HEK293 (cell line): ENCODE measurements at regions not wholly inside any gene's neighbourhood (a gene's known extent, or its start where the extent isn't known, plus 50 kb on each side); places are given as distances from the start of the nearest gene placed in this dataset.

ENCODE experiments used
- CTCF ChIA-PET: fragments of 350-600 bp; formaldehyde crosslinking; extraction: SDS; loops from one replicate; lab custom pipeline; 2021; ENCODE audit warnings: antibody characterized with exemption; lab: Yijun Ruan, JAX
- POLR2A ChIA-PET: fragments of 300-600 bp; formaldehyde crosslinking; extraction: SDS; loops from one replicate; lab custom pipeline; 2020; ENCODE audit warnings: antibody characterized with exemption, inconsistent platforms; lab: Yijun Ruan, JAX
- H3K27ac ChIP-seq: fragments of 200-500 bp; sonication (Bioruptor generic); 2 replicates; pipeline ENCODE4 v1.5.1; 2014; ENCODE audit warnings: low read depth, low read length, control low read depth, inconsistent platforms; ENCODE audit errors: extremely low read depth
- H3K36me3 ChIP-seq, 2 experiments: fragments of 200-500 bp in 1 of 2; sonication (Bioruptor generic) in 1 of 2; 1 replicate in 1 of 2; 2 replicates in 1 of 2; pipeline ENCODE4 v1.5.1; 2014 to 2017; ENCODE audit warnings: inconsistent platforms in 2 of 2, low read length in 2 of 2; ENCODE audit not compliant: control insufficient read depth in 2 of 2, insufficient read depth in 1 of 2
- H3K4me1 ChIP-seq: fragments of 200-500 bp; sonication (Bioruptor generic); 2 replicates; pipeline ENCODE4 v1.5.1; 2014; ENCODE audit warnings: mild to moderate bottlenecking, low read length, inconsistent platforms; ENCODE audit not compliant: control insufficient read depth, insufficient read depth
- H3K4me3 ChIP-seq: 2 replicates; pipeline ENCODE4 v1.5.1; 2011; ENCODE audit warnings: low read depth, mild to moderate bottlenecking, control low read depth, low read length, moderate library complexity
- H3K9me3 ChIP-seq: fragments of 200-500 bp; sonication (Bioruptor generic); 2 replicates; pipeline ENCODE4 v1.5.1; 2014; ENCODE audit warnings: low read depth, low read length, inconsistent platforms; ENCODE audit not compliant: control insufficient read depth, insufficient read depth
- ATF2 ChIP-seq: fragments of 450-650 bp; formaldehyde crosslinking; IDR thresholded peaks from 2 replicates; pipeline ENCODE4 v1.5.1; 2016; ENCODE audit warnings: missing biosample characterization, missing genetic modification characterization, low read depth
- INSM2 ChIP-seq: fragments of 450-650 bp; formaldehyde crosslinking; IDR thresholded peaks from 2 replicates; pipeline ENCODE4 v1.5.1; 2016; ENCODE audit warnings: missing biosample characterization, missing genetic modification characterization
- KLF10 ChIP-seq: fragments of 450-650 bp; IDR thresholded peaks from 2 replicates; pipeline ENCODE4 v1.5.1; 2018; ENCODE audit warnings: missing biosample characterization, mild to moderate bottlenecking, missing genetic modification characterization
- KLF17 ChIP-seq: fragments of 450-650 bp; formaldehyde crosslinking; IDR thresholded peaks from 2 replicates; pipeline ENCODE4 v1.5.1; 2016; ENCODE audit warnings: missing biosample characterization, missing genetic modification characterization
- MEIS1 ChIP-seq: sonication (generic); formaldehyde crosslinking; IDR thresholded peaks from 2 replicates; pipeline ENCODE4 v1.8.1; 2022; ENCODE audit warnings: missing genetic modification reagents, mild to moderate bottlenecking, borderline replicate concordance
- REPIN1 ChIP-seq: fragments of 450-650 bp; formaldehyde crosslinking; IDR thresholded peaks from 2 replicates; pipeline ENCODE4 v1.5.1; 2017; ENCODE audit warnings: missing biosample characterization, missing genetic modification characterization, low read depth
- SALL2 ChIP-seq: fragments of 450-650 bp; formaldehyde crosslinking; IDR thresholded peaks from 2 replicates; pipeline ENCODE4 v1.5.0; 2017; ENCODE audit warnings: missing biosample characterization, mild to moderate bottlenecking, missing genetic modification characterization, borderline replicate concordance
- SP2 ChIP-seq: fragments of 450-650 bp; formaldehyde crosslinking; IDR thresholded peaks from 2 replicates; pipeline ENCODE4 v1.5.1; 2016; ENCODE audit warnings: missing biosample characterization, missing genetic modification characterization
- TCF7L2 ChIP-seq: IDR thresholded peaks from 2 replicates; pipeline ENCODE4 v1.6.1; 2011; ENCODE audit warnings: low read depth, mild to moderate bottlenecking, inconsistent platforms, low read length, moderate library complexity, borderline replicate concordance
- ZBTB10 ChIP-seq: fragments of 450-650 bp; formaldehyde crosslinking; IDR thresholded peaks from 2 replicates; pipeline ENCODE4 v1.5.1; 2016; ENCODE audit warnings: missing biosample characterization, missing genetic modification characterization
- ZEB2 ChIP-seq: fragments of 450-650 bp; formaldehyde crosslinking; IDR thresholded peaks from 2 replicates; pipeline ENCODE4 v1.5.1; 2016; ENCODE audit warnings: missing biosample characterization, missing genetic modification characterization
- ZNF18 ChIP-seq: fragments of 450-650 bp; formaldehyde crosslinking; IDR thresholded peaks from 2 replicates; pipeline ENCODE4 v1.5.1; 2016; ENCODE audit warnings: missing biosample characterization, missing genetic modification characterization
- ZNF19 ChIP-seq: fragments of 450-650 bp; formaldehyde crosslinking; IDR thresholded peaks from 2 replicates; pipeline ENCODE4; 2016; ENCODE audit warnings: missing biosample characterization, missing genetic modification characterization, low read depth
- ZNF274 ChIP-seq, 2 experiments: fragments of 200-500 bp in 1 of 2; fragments of 450-650 bp in 1 of 2; sonication (Bioruptor generic) in 1 of 2; formaldehyde crosslinking in 1 of 2; IDR thresholded peaks; 2 replicates each; pipeline versions ENCODE4 v1.5.1 to v1.6.1; 2014 to 2016; ENCODE audit warnings: borderline replicate concordance in 1 of 2, inconsistent platforms in 1 of 2, low read length in 1 of 2, missing biosample characterization in 1 of 2, missing genetic modification characterization in 1 of 2
- ZNF292 ChIP-seq: fragments of 450-650 bp; formaldehyde crosslinking; IDR thresholded peaks from 2 replicates; pipeline ENCODE4 v1.5.1; 2016; ENCODE audit warnings: low read depth, missing biosample characterization, missing genetic modification characterization, borderline replicate concordance
- ZNF311 ChIP-seq: fragments of 450-650 bp; formaldehyde crosslinking; IDR thresholded peaks from 2 replicates; pipeline ENCODE4 v1.5.1; 2017; ENCODE audit warnings: missing biosample characterization, missing genetic modification characterization, borderline replicate concordance
- ZNF416 ChIP-seq: fragments of 450-650 bp; formaldehyde crosslinking; IDR thresholded peaks from 2 replicates; pipeline ENCODE4 v1.5.1; 2016; ENCODE audit warnings: missing biosample characterization, missing genetic modification characterization
- ZNF624 ChIP-seq: fragments of 450-650 bp; formaldehyde crosslinking; IDR thresholded peaks from 2 replicates; pipeline ENCODE4 v1.5.1; 2017; ENCODE audit warnings: missing biosample characterization, missing genetic modification characterization
- ZNF639 ChIP-seq: fragments of 450-650 bp; formaldehyde crosslinking; IDR thresholded peaks from 2 replicates; pipeline ENCODE4 v1.5.1; 2016; ENCODE audit warnings: missing biosample characterization, missing genetic modification characterization
- ZNF645 ChIP-seq: fragments of 450-650 bp; formaldehyde crosslinking; IDR thresholded peaks from 2 replicates; pipeline ENCODE4; 2016; ENCODE audit warnings: missing biosample characterization, missing genetic modification characterization
- ZNF670 ChIP-seq: fragments of 450-650 bp; formaldehyde crosslinking; IDR thresholded peaks from 2 replicates; pipeline ENCODE4 v1.5.1; 2016; ENCODE audit warnings: missing biosample characterization, missing genetic modification characterization, low read depth
- ZNF701 ChIP-seq: fragments of 450-650 bp; formaldehyde crosslinking; IDR thresholded peaks from 2 replicates; pipeline ENCODE4 v1.5.1; 2016; ENCODE audit warnings: missing biosample characterization, missing genetic modification characterization
- ZNF777 ChIP-seq: fragments of 450-650 bp; formaldehyde crosslinking; IDR thresholded peaks from 2 replicates; pipeline ENCODE4 v1.5.1; 2017; ENCODE audit warnings: missing biosample characterization, missing genetic modification characterization, borderline replicate concordance

- H3K9me3 ChIP-seq = no peaks in the 10 kb centered on the region
- no peak overlapping the region for H3K27ac ChIP-seq
- no peak overlapping the region for H3K4me3 ChIP-seq
- ChIA-PET POLR2A (no interaction called here), CTCF (interaction anchor here (0.6 kb wide), 1 partner anchor 365 kb away, joined by 3 read pairs; no protein-coding TSS in a partner anchor)
- no peaks in the 10 kb centered on the region for H3K4me1 ChIP-seq
- H3K36me3 ChIP-seq = no peaks in the 10 kb centered on the region
- TF ChIP-seq SALL2 (tag by site-specific recombination) = no peak
- TF ChIP-seq INSM2 (tag by site-specific recombination) = no peak
- no peak for TF ChIP-seq ZNF18
- TF ChIP-seq ZBTB10 (tag by site-specific recombination) = no peak
- no peak for TF ChIP-seq ZNF670 (tag by site-specific recombination)
- TF ChIP-seq TCF7L2 = no peak
- no peak for TF ChIP-seq ZNF624 (tag by site-specific recombination)
- no peak for TF ChIP-seq ATF2 (tag by site-specific recombination)
- TF ChIP-seq ZNF777 = no peak
- TF ChIP-seq MEIS1 (CRISPR knock-in tag) = no peak
- no peak for TF ChIP-seq SP2
- no peak for TF ChIP-seq ZNF701
Measured at GRCh38 chr12:58169826-58170225, 228.5 kb downstream of the ATP23 start.

- H3K9me3 ChIP-seq = no peaks in the 10 kb centered on the region
- CTCF ChIA-PET = interaction anchor here (0.7 kb wide), 1 partner anchor 301 kb away, joined by 3 read pairs; no protein-coding TSS in a partner anchor
- no peaks in the 10 kb centered on the region for H3K36me3 ChIP-seq
- H3K4me1 ChIP-seq = no peaks in the 10 kb centered on the region
- H3K27ac ChIP-seq = no peak overlapping the region
- H3K4me3 ChIP-seq = no peak overlapping the region
- POLR2A ChIA-PET = no interaction called here
- TF ChIP-seq ZNF292 (tag by site-specific recombination) = no peak
- TF ChIP-seq KLF17 (tag by site-specific recombination) = no peak
- no peak for TF ChIP-seq ZNF645 (tag by site-specific recombination)
- no peak for TF ChIP-seq ZNF416
- TF ChIP-seq ZNF274 (IDR thresholded peaks at IDR 0.05; ENCODE audit: low read length) = no peak
- no peak for TF ChIP-seq ZNF274 (tag by site-specific recombination; IDR thresholded peaks at IDR 0.05; ENCODE audit: borderline replicate concordance)
- TF ChIP-seq REPIN1 (tag by site-specific recombination) = no peak
- TF ChIP-seq ZNF670 (tag by site-specific recombination) = no peak
- no peak for TF ChIP-seq KLF10 (tag by site-specific recombination)
- TF ChIP-seq ZEB2 (tag by site-specific recombination) = no peak
- TF ChIP-seq ZNF19 = no peak
- no peak for TF ChIP-seq ZNF639 (tag by site-specific recombination)
- TF ChIP-seq ZNF311 (tag by site-specific recombination) = no peak
- no peak for TF ChIP-seq SP2
Measured at GRCh38 chr12:58171914-58172313, 230.5 kb downstream of the ATP23 start.
